CD4-positive, alpha-beta T cell treated with Interleukin-17A for 4 hours (primary cell): ENCODE measurements at regions not wholly inside any gene's neighbourhood (a gene's known extent, or its start where the extent isn't known, plus 50 kb on each side); places are given as distances from the start of the nearest gene placed in this dataset.

Experiments used
- DNase-seq: peaks from one replicate; pipeline ENCODE4 v3.0.0-alpha.2; 2020; ENCODE audit warnings: mixed read lengths

GRCh38 chr20:39234520-39235095 lies 272.5 kb downstream of the DHX35 start:
- DNase-seq, result no peak

DNA sequence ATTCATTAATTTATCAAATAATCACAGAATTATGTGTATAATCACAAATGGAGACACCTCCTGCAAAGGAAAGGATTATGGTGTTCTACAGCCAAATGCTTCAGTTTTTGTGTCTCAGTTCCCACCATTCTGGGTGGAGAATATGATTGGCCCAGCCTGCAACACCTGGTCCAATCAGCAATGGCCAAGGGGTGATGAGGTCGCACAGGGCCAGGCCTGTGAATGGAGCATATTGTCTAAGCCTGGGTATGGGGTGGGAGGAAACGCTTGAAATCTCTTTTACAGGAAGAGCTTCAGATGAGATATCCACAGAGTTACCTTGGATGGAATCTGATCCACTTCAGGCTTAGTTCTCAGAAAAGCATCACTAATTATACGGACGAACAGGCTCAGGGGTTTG lies 271.6 kb downstream of the DHX35 start:
- DNase-seq, result no peak

GRCh38 chr20:39227416-39227815 lies 265.3 kb downstream of the DHX35 start:
- DNase-seq, result no peak

GRCh38 chr20:39225978-39226377 lies 263.8 kb downstream of the DHX35 start:
- DNase-seq, result no peak

GRCh38 chr20:39225536-39225935 lies 263.4 kb downstream of the DHX35 start:
- no peak for DNase-seq

DNA sequence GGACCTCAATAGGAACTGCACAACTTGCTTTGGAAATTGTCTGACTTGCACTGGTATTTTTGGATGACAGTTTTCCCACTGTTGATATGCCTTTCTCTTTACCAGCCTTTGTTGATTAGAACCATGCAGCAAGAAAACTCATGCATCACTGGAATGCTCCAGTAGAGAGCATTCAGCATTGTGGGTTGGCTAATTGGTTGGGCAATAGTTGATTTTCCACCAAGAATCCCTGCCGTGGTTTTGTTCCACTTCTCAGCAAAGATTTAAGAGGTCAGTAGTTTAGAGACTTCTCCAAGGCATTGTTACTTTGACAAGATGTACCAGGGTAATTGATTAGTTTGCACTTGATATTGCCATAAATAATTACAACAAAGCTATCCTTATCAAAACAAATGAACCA lies 260.0 kb downstream of the DHX35 start:
- no peak for DNase-seq

GRCh38 chr20:39216195-39216594 lies 254.1 kb downstream of the DHX35 start:
- no peak for DNase-seq

DNA sequence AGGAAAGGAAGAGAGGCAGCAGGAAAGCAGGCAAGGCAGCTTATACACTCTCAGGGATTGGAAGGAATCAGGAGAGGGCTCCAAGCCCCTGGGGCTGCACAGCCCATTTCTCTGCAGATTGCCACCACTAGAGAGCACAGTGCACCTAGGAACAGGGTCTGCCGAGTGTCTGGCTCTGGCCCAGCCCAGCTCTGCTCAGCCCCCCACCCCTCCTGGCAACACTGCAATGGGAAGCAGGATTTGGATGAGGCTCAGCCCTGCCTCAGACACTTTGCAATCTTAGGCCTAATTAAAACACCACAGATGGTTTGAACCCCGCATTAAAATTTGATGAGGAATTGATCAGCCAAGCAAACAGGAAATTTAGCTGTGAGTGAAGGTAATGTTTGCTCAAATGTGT lies 252.7 kb downstream of the DHX35 start:
- no peak for DNase-seq

DNA sequence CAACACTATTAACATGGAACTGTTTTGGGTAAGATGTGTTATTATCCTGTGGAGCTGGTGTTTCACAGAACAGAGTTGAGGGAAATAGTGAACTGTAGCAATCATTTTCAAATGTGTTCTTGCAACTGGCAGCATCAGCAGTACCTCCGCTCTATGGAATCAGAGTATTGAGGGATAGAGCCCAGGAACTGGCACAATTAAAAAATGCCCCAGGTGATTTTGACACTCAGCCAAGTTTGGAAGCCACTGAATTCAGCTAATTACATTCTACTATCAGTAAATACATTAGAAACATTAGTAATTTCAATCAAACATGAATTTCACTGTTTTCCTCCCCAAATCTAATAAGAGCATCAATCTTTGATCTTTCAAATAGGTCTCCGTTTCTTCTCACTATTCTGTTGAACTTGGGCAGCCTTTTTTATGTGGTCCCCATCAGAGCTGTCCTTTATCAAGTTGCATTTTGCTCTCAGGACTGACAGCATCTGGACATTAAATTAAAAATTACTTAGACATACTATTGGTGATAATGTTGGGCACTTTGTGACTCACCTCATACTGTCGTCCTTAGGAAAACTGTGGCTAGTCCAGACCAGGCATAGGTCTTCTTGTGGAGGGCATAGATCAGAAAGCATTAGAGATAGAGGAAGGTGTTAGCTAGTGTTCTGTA lies 251.5 kb downstream of the DHX35 start:
- DNase-seq, result no peak

DNA sequence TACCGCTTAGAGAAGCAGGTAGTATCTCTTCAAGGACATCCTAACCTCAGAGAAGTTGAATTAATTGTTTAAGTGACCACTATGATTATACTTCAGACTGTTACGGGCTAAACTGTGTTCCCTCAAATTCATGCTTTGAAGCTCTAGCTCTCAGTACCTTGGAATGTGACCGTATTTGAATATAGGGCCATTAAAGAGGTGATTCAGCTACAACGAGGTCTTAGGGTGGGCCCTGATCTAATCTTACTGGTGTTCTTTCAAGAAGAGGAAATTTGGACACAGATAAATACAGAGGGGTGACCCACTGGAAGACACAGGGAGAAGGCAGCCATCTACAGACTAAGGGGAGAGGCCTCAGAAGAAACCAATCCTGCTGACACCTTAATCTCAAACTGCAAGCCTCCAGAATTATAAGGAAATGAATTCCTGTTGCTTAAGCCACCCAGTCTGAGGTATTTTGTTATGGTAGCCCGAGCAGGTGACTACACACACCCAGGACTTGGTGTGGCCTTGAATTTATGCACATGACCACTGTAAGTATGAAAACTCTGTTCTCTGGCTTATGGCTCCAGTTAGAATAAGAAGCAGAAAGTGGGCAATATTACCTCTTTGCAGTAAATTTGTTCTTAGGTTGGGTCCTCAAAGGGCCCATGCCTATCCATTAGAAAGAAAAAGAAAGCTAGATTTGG lies 249.1 kb downstream of the DHX35 start:
- no peak for DNase-seq

- DNase-seq, result no peak
Measured at GRCh38 chr20:39210341-39211036, 248.3 kb downstream of the DHX35 start.

DNA sequence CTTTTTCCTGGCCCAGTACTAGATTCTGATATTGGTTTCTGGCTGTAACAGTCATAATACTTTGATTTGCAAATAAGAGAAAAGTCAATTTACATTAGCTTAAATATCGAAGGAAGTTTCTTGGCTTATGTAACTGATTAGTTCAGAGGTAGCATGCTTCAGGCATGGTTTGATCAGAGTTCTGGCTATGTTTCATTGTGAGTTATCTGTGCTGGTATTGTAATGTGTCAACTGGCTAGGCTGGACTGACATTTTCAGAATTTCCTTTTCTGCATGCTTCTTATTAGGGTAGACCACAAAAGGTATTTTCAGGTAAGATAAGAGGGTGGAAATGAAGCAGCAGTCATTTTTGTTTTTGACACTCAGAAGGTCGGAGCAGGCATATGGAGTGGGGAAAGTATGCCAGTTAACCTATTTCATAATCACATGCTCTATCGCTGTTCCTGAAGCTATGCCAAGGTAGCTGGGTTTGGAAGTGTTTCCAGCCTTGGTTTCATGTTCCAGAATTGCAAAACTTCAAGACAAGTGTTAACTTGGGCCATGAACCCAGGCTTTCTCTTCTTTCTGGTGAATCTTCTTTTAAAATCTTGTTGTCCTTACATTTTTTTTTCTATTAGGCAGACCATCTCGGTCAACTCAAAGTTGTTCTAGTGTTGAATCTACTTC lies 244.9 kb downstream of the DHX35 start:
- DNase-seq, result no peak

DNA sequence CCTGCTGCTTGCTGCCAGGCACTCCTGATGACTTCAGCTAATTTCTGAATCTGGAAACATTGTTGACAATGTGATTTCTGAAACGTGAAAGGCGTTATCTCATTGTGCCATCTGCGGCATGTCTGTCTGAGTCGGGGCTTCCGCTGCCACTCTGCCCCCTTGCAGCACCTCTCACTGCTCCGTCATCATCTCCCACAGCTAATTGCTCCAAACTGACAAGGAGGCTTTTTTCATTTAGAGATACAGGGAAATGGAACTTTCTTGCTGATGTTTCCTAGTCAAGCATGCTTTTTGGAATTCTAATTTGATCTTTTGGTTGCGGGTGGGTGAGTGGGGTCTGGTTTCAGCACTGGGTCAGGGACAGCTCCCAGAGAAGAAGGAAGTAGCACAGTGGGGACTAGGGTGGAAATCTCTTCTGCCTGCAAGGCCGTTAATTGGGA lies 233.5 kb downstream of the DHX35 start:
- no peak for DNase-seq

GRCh38 chr20:39190666-39191570 lies 228.8 kb downstream of the DHX35 start:
- DNase-seq, result no peak

DNA sequence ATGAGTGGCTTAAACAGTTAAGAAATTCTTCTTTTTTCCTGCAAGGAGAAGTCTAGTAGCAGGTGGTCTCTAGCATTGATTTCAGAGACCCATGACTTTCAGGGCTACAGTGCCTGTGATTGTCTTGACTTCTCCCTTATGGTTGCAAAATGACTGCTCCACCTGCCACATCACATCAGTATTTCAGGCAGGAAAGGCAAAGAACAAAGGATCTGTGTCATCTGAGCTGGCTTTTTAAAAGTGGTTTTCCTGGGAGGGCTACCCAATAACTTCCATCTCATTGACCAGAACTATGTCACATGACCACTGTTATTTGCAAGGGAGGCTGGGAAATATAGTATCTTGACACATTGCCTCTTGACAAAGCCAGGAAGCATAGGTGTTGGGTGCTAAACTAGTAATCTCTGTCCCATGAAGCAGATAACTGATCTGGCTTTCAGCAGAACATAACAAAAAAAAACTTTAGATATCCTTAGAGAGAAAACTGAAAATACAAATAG lies 226.2 kb downstream of the DHX35 start:
- no peak for DNase-seq

- no peak for DNase-seq
Measured at GRCh38 chr20:39181490-39181889, 219.3 kb downstream of the DHX35 start.

- no peak for DNase-seq
Measured at GRCh38 chr20:39176457-39176856, 214.3 kb downstream of the DHX35 start.

- DNase-seq, result no peak
Measured at GRCh38 chr20:39170896-39171463, 208.8 kb downstream of the DHX35 start.

DNA sequence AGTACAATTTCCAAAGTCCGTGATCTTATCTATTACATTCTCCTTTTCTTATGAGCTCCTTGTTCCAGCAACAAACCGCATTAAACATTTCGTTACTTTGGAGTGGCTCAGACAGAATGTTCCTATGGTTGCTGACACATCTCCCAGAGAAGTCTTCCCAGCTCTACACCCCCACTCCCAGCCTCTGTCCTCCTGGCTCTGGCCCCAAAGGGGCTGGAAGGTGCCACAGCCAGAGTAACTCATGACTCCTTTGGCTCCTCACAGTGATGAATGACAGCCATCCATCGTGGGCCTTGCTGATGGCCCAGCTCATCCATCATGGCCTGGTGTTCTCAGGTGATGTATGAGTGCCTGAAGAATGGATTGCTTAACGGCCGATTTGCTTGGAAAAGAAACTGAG lies 203.0 kb downstream of the DHX35 start:
- no peak for DNase-seq

DNA sequence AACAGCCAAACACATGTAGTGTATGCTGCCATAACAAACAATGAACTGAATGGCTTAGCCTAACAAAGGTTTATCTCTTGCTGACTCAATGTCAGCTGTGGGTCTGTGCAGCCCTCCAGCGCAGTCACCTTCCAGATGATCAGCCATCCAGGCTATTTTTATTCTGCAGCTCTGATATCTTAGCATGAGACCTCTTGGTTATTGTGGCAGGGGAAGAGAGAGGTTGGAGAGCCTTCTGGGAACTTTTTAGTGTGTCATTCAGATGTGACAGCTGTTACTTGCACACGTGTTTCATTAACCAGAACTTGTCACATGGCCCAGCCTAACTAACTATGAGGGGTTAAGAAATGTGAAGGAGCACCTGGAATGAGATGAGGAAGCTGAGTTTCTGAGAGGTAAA lies 202.5 kb downstream of the DHX35 start:
- DNase-seq, result no peak

DNA sequence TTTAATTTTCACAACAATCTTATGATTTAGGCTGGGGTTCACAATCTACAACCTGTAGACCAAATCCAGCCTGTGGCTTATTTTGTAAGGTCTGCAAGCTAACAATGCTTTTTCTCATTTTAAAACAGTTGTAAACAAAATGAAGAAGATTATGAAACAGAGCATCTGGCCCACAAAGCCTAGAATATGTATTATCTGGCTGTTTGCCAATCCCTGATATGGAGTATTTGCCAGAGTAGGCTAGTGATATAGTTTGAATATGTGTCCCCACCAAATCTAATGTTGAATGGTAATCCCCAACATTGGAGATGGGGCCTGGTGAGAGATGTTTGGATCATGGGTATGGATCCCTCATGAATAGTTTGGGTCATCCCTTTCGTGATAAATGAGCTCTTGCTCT lies 201.8 kb downstream of the DHX35 start:
- DNase-seq, result no peak

DNA sequence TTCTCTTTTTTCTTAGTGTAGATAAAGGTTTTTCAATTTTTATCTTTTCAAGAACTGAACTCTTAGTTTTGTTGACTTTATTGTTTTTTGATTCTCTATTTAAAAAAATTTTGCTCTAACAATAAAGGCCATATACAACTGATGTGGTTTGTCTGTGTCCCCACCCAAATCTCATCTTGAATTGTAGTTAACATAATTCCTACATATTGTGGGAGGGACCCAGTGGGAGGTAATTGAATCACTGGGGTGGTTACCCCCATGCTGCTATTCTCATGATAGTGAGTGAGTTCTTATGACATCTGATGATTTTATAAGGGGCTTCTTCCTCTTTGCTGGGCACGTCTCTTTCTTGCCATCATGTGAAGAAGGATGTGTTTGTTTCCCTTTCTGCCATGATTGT lies 199.8 kb downstream of the DHX35 start:
- DNase-seq, result no peak
